ENCODE measurements at regions not wholly inside any gene's neighbourhood (a gene's known extent, or its start where the extent isn't known, plus 50 kb on each side); places are given as distances from the start of the nearest gene placed in this dataset.

DNA sequence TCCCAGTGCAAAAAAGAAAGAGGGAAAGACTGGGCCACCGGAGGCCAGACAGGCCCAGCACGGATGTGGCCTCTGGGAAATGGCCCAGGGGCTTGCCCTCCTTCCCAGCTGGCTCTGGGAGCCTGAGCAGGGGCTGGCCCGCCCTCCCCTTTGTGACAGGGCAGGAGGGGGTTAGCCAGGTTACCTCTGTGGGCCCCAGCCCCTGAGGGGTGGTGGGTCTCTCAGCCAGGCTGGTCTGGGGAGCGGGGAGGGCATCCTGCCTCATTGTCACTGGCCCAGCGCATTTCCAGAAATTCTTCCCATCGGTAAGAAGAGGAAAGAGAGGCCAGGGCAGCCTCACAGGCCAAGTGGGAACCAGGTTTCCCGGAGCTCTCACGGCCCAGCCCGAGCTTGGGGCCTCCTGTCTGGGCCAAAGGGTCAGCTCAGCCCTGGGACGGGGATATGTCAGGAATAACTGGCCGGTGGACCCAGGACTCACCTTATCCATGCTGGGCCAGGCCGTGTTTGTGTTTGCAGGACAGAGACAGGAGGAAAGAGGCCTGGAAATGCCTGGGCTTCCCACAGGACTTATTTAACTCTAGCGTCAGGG is 182.2 kb downstream of the ZFP36L2 start:
- Histone ChIP-seq H3K36me3 (ENCODE audit: control insufficient read depth in 1 of 2, insufficient read depth in 2 of 2, low read length in 2 of 2) (no peaks in the 10 kb centered on the region), H3K79me2 (ENCODE audit: insufficient read depth, low read length) (no peaks in the 10 kb centered on the region), H3K9ac (ENCODE audit: low read length) (no peak overlapping the region), H3K4me3 (replicated peaks in 1 of 2; ENCODE audit: low read depth in 1 of 2, low read length in 2 of 2) (no peak overlapping the region), H3K4me2 (ENCODE audit: low read length) (no peak overlapping the region), H3K27me3 (ENCODE audit: insufficient read depth, low read length) (no peaks in the 10 kb centered on the region), H4K20me1 (ENCODE audit: insufficient read depth) (no peaks in the 10 kb centered on the region), H3K9me3 (ENCODE audit: control insufficient read depth in 1 of 2, insufficient read depth in 1 of 2, low read depth in 1 of 2, low read length in 2 of 2) (no peaks in the 10 kb centered on the region), H2AFZ (ENCODE audit: low read depth, low read length, poor library complexity, severe bottlenecking) (no peak overlapping the region), H3K9me2 (ENCODE audit: insufficient read depth) (no peaks in the 10 kb centered on the region), H3K4me1 (ENCODE audit: control insufficient read depth in 1 of 2, insufficient read depth in 2 of 2, low read length in 2 of 2) (peaks cover 0 to 14% of the 10 kb centered on the region in 2 experiments; a peak in 3 of 4 replicates), H3K27ac (ENCODE audit: low read depth, low read length) (no peak overlapping the region)
- ATAC-seq: no peak
- no peak for TF ChIP-seq SRF (IDR thresholded peaks at IDR 0.05; ENCODE audit: low read depth)
- no peak for TF ChIP-seq ELF1 (IDR thresholded peaks at IDR 0.05; ENCODE audit: borderline replicate concordance, low read depth)
- TF ChIP-seq CBX3 (IDR thresholded peaks at IDR 0.05; ENCODE audit: low read depth): no peak
- no peak for TF ChIP-seq ZNF274 (IDR thresholded peaks at IDR 0.05; ENCODE audit: low read depth, low read length)
- no peak for TF ChIP-seq YY1 (IDR thresholded peaks at IDR 0.05; ENCODE audit: extremely low read depth, insufficient replicate concordance, low read depth, low read length)
- no peak for TF ChIP-seq RAD21 (IDR thresholded peaks at IDR 0.05; ENCODE audit: low read depth)
- no peak for TF ChIP-seq TCF7L2 (IDR thresholded peaks at IDR 0.05; ENCODE audit: borderline replicate concordance, extremely low read depth, insufficient read depth, insufficient read length)
- TF ChIP-seq POLR2AphosphoS5 (IDR thresholded peaks at IDR 0.05; ENCODE audit: low read depth, low read length): no peak
- TF ChIP-seq ZFX (IDR thresholded peaks at IDR 0.05): no peak
- no peak for TF ChIP-seq EZH2phosphoT487 (IDR thresholded peaks at IDR 0.05; ENCODE audit: borderline replicate concordance)
- TF ChIP-seq EZH2 (IDR thresholded peaks at IDR 0.05): no peak
- no peak for TF ChIP-seq SIN3A (IDR thresholded peaks at IDR 0.05; ENCODE audit: low read depth)
- TF ChIP-seq POLR2A (IDR thresholded peaks at IDR 0.05; ENCODE audit: borderline replicate concordance, extremely low read depth, insufficient read depth, insufficient read length): no peak
- TF ChIP-seq, protein P1, sequence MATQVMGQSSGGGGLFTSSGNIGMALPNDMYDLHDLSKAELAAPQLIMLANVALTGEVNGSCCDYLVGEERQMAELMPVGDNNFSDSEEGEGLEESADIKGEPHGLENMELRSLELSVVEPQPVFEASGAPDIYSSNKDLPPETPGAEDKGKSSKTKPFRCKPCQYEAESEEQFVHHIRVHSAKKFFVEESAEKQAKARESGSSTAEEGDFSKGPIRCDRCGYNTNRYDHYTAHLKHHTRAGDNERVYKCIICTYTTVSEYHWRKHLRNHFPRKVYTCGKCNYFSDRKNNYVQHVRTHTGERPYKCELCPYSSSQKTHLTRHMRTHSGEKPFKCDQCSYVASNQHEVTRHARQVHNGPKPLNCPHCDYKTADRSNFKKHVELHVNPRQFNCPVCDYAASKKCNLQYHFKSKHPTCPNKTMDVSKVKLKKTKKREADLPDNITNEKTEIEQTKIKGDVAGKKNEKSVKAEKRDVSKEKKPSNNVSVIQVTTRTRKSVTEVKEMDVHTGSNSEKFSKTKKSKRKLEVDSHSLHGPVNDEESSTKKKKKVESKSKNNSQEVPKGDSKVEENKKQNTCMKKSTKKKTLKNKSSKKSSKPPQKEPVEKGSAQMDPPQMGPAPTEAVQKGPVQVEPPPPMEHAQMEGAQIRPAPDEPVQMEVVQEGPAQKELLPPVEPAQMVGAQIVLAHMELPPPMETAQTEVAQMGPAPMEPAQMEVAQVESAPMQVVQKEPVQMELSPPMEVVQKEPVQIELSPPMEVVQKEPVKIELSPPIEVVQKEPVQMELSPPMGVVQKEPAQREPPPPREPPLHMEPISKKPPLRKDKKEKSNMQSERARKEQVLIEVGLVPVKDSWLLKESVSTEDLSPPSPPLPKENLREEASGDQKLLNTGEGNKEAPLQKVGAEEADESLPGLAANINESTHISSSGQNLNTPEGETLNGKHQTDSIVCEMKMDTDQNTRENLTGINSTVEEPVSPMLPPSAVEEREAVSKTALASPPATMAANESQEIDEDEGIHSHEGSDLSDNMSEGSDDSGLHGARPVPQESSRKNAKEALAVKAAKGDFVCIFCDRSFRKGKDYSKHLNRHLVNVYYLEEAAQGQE (IDR thresholded peaks at IDR 0.05; ENCODE audit: low read depth): no peak
- TF ChIP-seq MAX (IDR thresholded peaks at IDR 0.05): no peak
- no peak for TF ChIP-seq CTCF (IDR thresholded peaks at IDR 0.05 in 2 of 3, conservative IDR thresholded peaks at IDR 0.05 in 1 of 3; ENCODE audit: borderline replicate concordance in 1 of 3, insufficient read depth in 1 of 3, low read depth in 2 of 3, low read length in 2 of 3)
- CTCF ChIA-PET: no interaction called here
- intact Hi-C loops (cut with micrococcal nuclease): no loop called here
- BruUV-seq (replicated peaks): no TSS peak
- RAD21 ChIA-PET (ENCODE audit: low non-redundant PET in 1 of 2, low total read pairs in 2 of 2, uncharacterized antibody in 2 of 2, unreplicated experiment in 2 of 2): no interaction called here
- POLR2A ChIA-PET: no interaction called here
- no peak for DNase-seq (ENCODE audit: low read depth, low spot score)
